Activated CD4-positive, alpha-beta T cell treated with anti-CD3 and anti-CD28 coated beads, Interleukin-2, Interleukin-6, amounts not matched to agents 100 ng/mL and 50 ng/mL, durations not matched to agents 16 hours and 8 hours (primary cell): ENCODE measurements at regions not wholly inside any gene's neighbourhood (a gene's known extent, or its start where the extent isn't known, plus 50 kb on each side); places are given as distances from the start of the nearest gene placed in this dataset.

ENCODE experiments used
- DNase-seq: peaks from one replicate; pipeline ENCODE4 v3.0.0-alpha.2; 2020

DNA sequence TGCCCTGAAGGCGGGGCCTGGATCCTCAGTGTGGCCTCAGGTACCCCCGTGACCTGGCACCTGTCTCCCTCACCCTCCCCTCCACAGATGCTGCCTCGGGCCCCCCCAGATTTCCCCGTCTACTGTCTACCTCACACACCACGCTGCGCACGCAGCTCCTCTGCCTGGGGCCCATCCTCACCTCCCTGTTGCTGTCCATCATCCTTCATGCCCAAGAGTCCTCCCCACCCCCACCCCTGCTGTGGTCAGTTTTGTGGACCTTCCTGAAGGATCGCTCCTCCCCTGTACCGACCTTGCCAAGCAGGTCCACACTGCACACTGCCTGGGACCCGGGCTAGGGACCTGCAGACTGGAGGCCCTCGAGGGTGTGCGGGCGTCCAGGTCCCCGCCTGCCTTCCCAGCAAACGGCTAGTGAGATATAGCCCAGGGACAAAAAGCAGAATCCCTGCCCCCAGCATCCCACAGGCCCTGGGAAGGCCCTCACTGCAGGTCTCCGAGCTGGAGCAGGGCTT lies 197.4 kb upstream of the DIO3 start:
- DNase-seq, result no peak

DNA sequence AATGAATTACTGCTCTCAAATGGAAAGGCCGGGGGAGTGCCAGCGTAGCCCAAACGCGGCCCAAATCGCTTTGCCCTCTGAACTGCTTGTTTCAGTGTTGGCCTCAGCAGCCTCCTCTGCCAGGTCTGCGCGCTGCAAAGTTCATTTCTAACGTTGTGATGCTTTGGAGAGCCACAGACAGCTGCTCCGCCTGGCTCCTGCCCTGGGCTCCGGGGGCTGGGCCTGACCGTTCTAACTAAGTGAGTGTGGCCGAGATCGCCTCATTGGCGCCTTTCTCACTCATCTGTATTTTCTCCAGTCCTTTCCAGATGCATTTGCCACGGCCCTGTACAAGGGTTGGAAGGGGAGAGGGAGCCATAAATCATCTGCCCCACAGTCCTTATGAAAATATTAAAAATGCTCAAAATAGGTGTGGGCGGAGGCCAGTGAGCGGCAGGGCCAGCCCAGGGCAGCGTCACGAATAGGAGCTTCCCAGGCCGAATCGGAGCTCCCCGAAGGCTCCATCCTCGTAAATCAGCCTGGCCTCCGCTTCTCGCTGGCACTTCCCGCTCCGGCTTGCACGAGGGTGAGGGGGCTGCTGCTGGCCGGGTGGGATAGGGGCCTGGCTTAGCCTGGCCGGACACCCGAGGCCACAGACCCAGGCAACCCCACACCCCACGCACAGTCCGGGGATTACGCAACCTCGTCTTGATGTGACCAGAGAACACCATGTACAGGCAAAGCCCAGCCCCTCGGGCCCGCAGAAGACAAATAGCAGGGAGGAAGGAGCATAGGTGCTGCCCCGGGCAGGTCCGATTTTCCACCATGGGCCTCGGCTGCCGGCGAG lies 196.6 kb upstream of the DIO3 start:
- DNase-seq, result no peak

DNA sequence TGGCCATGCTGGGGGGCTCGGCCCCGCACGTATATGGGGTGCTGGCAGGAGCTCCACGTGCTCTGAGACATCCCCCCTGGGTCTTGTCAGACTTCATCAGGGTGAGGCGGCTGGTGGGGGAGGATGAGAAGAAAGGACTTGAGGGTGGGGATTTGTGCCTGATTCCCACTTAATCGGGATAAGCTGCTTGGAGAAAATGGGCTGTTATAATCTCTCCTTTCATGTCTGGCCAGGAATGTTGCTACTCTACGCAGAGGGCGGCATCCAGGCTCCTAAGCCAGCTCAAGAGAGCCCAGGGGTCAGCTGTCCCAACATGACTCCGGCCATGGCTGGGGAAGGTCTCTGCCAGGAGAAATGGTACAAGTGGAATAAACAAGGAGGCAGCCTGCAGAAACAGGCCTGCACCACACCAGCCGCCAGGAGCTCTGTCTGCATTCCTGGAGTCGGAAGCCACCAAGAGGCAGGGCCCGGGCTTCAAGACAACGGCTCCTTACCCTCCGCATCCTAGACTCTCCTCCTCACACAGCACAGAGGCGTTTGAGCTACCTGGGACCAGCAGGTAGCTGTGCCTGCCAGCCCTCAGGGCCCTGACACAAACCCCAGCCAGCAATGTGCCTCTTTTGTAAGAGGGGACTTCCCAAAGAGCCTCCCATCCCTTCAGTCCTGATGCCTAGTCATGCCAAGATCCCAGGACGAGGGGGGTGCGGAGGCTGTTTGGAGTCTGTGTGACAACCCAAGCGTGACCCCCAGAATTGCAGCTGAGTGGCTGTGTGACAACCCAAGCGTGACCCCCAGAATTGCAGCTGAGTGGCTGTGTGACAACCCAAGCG lies 195.8 kb upstream of the DIO3 start:
- DNase-seq, result no peak

DNA sequence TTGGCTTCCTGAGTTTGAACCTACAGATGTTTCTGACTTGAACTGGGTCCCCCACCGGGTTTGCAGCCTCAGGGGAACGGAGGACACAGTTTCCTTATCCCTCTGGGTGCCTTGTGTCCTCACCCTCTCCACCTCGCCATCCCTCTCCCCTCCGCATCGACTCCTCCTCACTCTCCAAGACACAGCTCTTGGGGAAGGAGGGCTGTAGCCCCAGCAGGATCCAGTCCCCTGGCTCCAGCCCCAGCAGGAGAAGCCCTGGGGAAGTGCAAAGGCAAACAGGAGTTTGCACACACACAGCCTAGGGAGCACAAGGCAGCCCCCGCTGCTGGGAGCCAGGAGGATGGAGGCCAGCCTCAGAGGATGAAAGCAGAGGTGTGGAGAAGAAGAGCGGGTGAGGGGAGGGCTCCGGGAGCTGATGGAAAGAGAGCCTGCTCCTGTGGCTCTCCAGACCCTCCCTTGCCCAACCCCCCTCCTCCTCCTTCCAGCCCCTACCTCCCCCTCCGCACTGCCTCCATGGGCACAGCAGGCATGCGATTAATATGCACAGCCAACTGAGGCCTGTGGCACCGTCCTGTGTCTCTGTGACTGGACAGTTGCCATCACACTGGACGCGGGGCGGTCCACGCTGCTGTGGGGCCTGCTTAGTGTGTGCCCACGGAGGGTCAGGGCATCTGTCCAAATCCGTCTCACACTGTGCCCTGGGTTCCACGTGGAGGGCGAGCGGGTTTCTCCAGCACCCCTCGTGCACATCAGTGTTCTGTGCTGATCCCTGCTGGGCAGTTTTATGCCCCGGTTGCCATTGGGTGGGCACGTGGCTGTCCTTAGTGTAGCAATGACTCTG lies 193.7 kb upstream of the DIO3 start:
- no peak for DNase-seq

DNA sequence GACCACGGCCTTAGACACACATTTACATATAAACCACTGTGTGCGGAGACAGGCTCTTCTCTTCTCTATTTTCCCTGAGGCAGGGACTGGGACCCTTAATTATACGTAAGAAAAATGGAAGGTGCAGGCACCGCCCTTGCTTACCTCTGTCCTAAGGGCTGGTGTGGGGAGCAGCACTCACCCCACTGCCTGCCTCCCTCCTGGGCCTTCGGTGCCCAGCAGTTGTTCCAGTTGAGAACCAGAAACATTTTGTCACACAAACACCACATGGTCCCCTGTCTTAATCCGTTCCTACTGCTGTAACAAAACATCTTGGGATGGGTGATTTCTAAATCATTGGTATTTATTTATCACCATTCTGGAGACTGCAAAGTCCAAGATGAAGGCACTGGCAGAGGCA lies 192.7 kb upstream of the DIO3 start:
- no peak for DNase-seq

DNA sequence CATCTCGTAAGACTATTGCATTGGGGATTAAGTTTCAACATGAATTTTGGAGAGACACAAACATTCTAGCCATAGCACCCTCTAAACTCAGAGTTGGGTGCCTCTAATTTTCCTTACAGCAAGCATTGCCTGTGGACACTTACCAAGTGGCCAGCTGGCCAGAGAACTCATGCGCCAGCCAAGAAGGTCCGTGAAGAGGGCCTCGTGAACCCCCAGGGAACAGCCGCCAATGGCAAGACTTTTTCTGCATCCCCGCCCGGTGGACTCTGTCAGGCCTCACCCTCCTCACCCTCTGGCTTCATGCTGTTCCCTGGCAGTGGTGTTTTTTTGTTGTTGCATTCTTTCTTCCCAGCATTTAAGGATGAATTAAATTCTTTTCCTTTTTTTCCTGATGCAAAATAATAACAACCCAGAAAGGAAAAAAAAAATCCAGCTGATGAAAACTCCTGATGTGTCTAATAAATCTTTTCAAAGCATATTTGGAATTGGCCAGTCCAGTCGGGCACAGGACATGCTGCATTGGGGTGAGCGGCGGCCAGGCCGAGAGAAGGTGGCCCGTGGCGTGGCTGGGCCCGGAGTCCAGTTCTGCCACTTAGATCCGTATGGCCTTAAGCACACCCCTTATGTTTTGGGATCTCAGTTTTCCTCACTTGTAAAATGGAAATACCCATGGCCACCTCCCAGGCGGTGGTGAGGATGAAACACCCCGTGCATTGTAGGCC lies 191.9 kb upstream of the DIO3 start:
- DNase-seq, result no peak

DNA sequence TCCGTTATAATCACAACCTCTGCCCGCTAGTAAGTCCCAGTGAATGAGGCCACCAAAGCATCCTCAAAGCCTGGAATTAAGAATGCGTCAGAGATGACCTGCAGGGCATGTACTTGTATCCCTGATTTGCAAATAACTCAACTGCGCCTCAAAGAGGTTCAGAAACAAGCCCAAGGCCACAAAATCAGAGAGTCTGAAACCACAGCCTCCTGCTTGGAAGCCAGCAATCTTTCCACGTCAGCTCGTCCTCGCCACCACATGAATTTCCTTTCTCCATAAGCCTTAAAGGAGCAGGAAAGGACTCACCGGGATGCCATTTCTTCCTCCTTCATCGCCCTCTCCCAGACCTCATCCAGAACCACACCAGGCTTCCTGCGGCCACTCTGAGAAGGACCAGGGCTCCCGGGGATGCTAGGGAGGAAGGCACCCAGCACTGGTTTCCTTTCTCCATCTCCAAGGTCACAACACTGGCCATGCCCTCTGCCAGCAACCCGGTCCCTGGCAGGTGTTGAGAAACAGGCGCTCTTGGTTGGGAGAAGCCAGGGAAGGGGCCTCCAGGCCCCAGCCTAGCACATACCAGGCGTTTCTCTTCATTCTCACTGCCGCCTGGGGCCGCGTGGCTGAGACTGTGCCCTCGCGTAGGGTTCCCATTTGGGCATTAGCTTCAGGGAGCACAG lies 191.2 kb upstream of the DIO3 start:
- DNase-seq, result no peak

DNA sequence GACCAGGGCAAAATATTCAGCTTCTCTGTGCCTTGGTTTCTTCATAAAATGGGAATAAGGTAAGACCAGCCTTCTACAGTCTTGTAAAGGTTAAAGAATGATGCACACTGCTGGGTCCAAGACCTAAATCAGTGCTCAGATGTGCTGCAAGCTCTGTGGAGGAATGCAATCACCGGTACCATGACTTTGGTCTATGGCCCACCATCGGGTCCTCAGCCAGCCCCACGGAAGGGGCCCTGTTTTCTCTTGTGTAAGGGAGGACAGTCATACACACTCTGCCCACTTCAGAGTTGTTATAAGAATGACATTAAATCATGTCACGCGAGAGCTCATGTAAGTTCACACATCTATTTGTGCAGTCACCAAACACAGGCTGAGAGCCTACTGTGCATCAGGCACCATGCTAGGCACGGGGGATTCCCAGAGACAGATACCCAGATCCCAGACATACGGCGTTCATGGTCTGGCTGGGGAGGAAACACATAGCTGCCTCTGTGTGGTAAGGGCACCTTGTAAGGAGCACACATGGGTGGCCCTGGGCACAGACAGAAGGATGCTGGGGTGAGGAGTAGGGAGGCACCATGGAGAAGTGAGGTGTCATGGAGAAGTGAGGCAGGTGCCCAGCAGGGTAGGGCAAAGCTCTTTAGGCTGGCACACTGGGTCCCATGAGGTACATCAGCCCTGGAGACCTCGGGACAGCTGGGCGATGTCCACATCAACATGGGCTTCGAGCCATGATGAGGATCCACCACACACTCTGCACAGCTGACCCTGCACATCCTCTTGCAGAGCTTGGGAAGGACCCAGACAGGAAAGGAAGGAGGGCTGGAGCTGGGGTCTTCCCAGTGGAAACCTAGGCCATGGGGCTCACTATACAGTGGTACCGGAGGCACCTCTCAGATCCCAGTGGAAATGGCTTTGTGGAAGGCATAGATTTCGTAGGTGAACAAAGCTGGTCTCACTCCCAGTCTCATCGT lies 190.4 kb upstream of the DIO3 start:
- DNase-seq, result no peak

DNA sequence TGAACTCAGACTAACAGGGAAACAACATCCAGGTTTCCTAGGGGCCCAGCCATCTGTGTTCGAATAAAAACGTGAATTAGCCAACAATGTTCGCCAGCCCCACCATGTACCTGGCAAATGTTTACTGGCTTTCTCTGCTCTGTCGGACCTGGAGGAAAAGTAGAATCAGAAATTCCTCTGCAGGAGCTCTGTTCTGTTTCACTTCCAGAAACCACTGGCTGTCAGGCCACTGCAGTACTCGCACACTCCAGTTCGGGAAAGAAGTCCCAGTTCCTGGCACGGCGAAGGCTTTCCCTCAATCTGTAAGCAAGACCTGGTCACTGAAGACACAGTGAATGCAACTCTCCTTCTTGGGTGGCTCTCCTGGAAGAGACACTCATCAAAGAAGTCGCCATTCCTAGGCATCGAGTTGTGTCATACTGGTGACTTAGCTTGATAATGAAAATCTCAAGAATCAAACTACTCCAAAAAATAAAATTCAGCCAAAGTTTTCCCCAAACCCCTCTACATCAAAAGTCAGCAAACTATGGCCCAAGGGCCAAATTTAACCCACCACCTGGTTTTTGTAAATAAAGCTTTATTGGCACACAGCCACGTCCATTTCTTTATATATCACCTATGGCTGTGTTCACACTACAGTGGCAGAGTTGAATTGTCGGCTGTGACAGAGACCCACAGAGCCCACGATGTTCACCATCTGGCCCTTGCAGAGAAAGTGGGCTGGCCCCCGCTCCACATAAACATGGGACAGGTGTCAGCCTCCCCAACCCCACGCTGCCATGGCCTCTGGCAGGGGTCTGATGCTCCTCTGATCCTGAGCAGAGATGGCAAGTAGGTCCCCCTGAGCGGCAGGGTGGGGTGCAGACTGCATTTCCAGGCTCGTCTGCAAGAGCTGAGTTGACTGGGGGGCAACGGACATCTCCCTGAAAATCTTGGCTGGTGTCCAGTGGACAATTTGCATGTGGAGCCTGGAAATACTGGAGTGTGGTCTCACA lies 189.2 kb upstream of the DIO3 start:
- no peak for DNase-seq

DNA sequence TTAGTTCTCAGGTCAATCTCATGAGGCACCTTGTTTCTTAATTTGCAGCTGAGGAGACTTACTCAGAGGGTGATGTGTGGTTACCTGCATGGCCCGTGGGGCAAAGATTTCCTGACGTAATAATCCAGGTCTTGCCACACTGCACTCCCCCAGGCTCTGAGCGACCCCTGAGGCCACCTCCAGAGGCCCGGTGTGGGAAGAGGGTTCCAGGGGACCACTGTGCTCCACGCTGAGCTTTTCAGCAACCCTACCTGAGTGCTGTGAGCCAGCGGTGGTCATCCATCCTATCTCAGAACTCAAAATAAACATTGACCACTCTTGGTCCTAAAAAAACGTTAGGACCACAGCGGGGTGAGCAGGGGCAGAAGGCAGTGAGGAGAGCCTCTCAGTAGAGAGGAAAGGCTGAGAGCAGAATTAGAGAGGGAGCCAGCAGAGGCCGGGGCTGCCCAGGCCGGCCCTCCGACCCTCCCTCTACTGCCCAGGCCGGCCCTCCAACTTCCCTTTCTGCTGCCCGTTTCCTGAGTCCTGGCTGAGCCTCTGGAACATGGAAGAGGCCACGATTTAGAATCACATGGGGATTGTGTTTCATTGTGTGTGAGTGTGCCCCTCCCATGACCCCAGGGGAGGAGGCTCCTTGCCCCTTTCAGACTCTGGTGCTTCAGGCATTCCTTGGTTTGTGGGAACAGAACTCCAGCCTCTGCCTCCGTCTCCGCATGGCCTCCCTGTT lies 188.2 kb upstream of the DIO3 start:
- no peak for DNase-seq

DNA sequence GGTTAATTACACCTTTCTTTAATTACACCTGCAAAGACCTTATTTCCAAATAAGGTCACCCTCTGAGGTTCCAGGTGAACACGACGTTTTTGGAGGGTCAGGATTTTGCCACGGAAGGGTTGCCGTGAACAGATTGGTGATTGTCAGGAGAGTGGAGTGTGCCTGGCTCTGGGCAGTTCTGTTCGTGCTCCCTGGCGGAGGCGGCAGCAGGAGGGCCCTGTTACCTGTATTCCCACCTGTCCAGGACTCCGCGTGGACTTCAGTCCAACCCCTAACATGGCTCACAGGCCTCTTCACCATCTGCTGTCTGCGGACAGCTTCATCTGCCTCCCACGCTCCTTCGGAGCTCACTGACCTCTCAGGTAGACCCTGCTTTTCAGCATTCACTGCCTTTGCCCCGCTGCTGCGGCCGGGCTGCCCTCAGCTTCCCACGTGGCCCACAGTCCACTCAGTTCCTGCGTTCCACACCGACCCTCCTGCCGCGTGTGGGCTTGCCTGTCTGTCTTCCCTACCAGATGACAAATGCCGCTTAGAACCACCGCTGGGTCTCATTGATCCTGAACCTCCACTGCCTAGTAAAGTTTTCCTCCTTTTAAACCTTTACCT lies 187.5 kb upstream of the DIO3 start:
- DNase-seq, result no peak

DNA sequence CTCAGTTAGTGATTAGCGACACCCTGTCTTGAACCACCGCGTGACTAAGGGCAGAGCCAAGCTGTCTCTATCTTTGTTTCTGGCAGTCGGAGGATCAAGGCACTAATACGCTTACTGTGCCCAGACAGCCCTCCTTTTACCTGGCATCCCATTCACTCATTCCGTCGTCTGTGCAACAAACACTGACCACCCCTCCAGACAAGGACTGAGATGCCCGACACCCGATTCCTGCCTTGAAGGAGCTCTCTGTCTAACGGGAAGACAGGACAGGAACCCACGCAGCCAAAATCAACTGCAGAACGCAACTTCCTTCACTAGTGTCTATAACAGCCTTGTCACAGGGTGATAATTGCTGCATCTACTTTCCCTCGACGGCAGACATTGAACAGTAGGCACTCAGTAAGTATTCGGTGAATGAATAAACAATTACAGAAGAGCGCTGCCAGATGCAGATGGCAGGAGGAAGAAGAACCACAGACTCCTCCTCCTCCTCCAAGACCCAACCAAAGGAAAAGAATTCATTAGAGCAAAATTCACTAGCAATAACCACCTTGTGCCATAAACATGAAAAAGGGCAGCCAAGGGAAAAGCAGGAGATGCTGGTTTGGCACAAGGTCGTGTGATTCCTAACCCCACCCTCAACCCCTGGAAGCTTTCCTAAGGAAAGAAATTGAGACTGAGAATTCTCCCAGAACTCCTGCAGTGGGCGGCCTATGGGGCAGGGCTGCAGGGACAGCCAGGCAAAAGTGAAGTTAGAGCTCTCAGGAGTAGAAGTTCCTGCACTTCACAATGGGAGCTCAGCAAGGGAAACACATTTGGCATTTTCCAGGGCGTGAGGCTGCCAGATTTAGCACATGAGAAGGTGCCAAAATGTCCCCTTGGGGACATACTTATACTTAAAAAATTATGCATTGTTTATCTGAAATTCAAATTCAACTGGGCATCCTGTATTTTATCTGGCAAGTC lies 186.6 kb upstream of the DIO3 start:
- no peak for DNase-seq

DNA sequence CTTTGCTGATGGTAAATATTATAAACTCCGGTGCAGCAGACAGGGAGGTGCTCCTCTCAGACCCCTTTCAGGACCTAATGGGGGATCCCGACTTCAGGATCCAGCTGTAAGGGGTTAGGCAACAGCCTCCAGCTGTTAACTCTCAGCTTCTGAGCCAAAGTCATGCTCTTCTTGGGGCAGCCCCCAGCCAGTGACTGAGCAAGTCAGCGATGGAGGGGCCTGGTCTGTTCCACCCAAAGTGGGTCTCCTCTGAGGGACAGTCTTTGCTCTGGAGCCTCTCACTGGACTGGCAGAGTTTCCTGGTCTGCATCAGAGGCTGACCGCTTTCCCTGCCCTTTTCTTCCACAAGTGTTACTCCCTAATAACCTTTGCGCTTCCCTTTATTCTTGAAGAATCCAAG lies 184.2 kb upstream of the DIO3 start:
- DNase-seq, result no peak

DNA sequence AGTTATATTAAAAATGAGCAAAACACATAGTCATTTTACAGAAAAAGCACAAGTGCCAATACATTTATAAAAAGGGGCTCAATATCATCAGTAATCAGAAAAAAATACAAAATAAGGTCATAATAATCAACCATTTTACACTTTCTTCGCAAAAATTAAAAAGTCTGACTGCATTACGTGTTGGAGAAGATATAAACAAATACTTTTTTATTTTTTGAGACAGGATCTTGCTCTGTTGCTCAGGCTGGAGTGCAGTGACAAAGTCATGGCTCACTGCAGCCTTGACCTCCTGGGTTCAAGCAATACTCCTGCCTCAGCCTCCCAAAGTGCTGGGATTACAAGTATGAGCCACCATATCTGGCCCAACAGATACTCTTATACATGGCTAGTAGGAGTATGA lies 181.5 kb upstream of the DIO3 start:
- DNase-seq, result no peak

DNA sequence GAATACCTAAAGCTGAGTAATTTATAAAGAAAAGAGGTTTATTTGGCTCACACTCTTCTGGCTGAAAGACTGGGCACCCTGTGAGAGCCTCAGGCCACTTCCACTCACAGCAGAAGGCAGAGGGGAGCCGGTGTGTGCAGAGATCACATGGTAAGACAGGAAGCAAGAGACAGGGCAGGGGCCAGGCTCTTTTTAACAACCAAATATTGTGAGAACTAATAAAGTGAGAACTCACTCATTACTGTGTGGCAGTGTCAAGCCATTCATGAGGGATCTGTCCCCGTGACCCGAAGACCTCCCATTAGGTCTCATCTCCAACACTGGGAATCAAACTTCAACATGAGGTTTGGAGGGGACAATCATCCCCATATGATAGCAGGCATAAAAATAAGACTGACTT lies 180.8 kb upstream of the DIO3 start:
- no peak for DNase-seq

DNA sequence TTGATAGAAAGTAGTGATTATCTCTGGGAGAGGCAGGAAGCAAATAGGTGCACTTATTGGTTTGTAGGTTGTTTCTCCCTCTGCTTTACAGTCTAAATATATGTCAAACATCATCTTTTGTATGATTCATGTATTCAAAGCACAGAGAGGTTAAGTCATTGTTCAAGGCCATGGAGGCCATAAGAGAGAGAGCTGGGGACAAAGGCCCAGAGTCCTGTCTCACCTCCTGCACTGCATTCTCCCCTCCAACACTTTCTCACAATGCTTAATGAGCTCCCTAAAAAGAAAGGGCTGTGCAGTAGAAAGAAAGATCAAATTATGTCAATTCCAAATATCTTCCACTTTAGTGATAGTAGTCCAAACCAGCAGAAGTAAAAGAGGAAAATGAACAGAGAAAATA lies 180.4 kb upstream of the DIO3 start:
- no peak for DNase-seq
